Neural progenitor cell (in vitro differentiated cells): ENCODE measurements at regions not wholly inside any gene's neighbourhood (a gene's known extent, or its start where the extent isn't known, plus 50 kb on each side); places are given as distances from the start of the nearest gene placed in this dataset.

ENCODE experiments used
- CTCF ChIP-seq: fragments of 200-600 bp; sonication (generic); IDR thresholded peaks from 2 replicates; pipeline ENCODE4 v1.5.1; 2017; ENCODE audit warnings: antibody characterized with exemption, mild to moderate bottlenecking
- EZH2 ChIP-seq: fragments of 200-600 bp; sonication (generic); IDR thresholded peaks from 2 replicates; pipeline ENCODE4 v1.6.1; 2017; ENCODE audit warnings: antibody characterized with exemption, mild to moderate bottlenecking, moderate library complexity

- TF ChIP-seq CTCF: no peak
- TF ChIP-seq EZH2: no peak
These were observed 2126.0 kb downstream of the TP53TG3F start for GRCh38 chr16:35585411-35585810.
